ENCODE measurements at regions not wholly inside any gene's neighbourhood (a gene's known extent, or its start where the extent isn't known, plus 50 kb on each side); places are given as distances from the start of the nearest gene placed in this dataset.

GRCh38 chr4:164464313-164464712 is 289.6 kb upstream of the SMIM31 start:
- Histone ChIP-seq H3K4ac (ENCODE audit: low read depth, low read length) (no peak overlapping the region), H2AFZ (ENCODE audit: low read length) (no peak overlapping the region), H2AK5ac (ENCODE audit: insufficient read length, low read length) (no peak overlapping the region), H3K23ac (ENCODE audit: insufficient read length, low read depth, low read length) (no peak overlapping the region), H3T11ph (ENCODE audit: low read length) (no peak overlapping the region), H3K4me2 (ENCODE audit: insufficient read depth, insufficient read length, low read length) (no peak overlapping the region), H4K20me1 (ENCODE audit: control insufficient read depth, insufficient read depth, insufficient read length) (no peaks in the 10 kb centered on the region), H3K79me2 (ENCODE audit: insufficient read depth, low read length) (no peaks in the 10 kb centered on the region), H3K18ac (ENCODE audit: insufficient read length, low read depth, low read length) (no peak overlapping the region), H2BK15ac (ENCODE audit: low read depth, low read length) (no peak overlapping the region), H4K91ac (ENCODE audit: insufficient read length, low read depth, low read length) (no peak overlapping the region), H2BK5ac (ENCODE audit: insufficient read length, low read length) (no peak overlapping the region), H4K8ac (replicated peaks; ENCODE audit: insufficient read length, low read depth, low read length) (no peak overlapping the region), H3K56ac (ENCODE audit: insufficient read length, low read depth, low read length) (no peak overlapping the region), H3K79me1 (ENCODE audit: insufficient read depth, low read depth, low read length, poor library complexity, severe bottlenecking) (no peaks in the 10 kb centered on the region), H3K27me3 (ENCODE audit: insufficient read depth, low read length) (no peaks in the 10 kb centered on the region), H3K4me1 (ENCODE audit: insufficient read depth, low read length) (no peaks in the 10 kb centered on the region), H3K14ac (ENCODE audit: insufficient read depth, low read length) (no peak overlapping the region), H2BK12ac (ENCODE audit: insufficient read length, low read depth, low read length) (no peak overlapping the region), H2BK20ac (ENCODE audit: low read depth, low read length, poor library complexity, severe bottlenecking) (no peak overlapping the region), H4K5ac (ENCODE audit: insufficient read length, low read depth, low read length) (no peak overlapping the region), H3K9me3 (ENCODE audit: control insufficient read depth, low read depth, low read length) (no peaks in the 10 kb centered on the region), H3K9ac (ENCODE audit: extremely low read depth, insufficient read length, low read length) (no peak overlapping the region), H2BK120ac (ENCODE audit: low read depth, low read length, poor library complexity, severe bottlenecking) (no peak overlapping the region), H3K27ac (ENCODE audit: insufficient read length, low read depth, low read length) (no peak overlapping the region), H3K23me2 (ENCODE audit: insufficient read length, low read depth, low read length, poor library complexity, severe bottlenecking) (no peaks in the 10 kb centered on the region)
- Mint-ChIP-seq H3K9me3 (peaks cover 0 to 3% of the 10 kb centered on the region in 2 experiments; a peak in 2 of 5 replicates), H3K4me3 (no peak overlapping the region), H3K36me3 (ENCODE audit: insufficient read depth in 1 of 3, low read depth in 3 of 3) (peaks cover 0 to 2% (median 0%) of the 10 kb centered on the region in 3 experiments; a peak in 3 of 7 replicates), H3K4me1 (peaks cover 5% of the 10 kb centered on the region in 2 experiments; a peak in 3 of 4 replicates), H3K27me3 (ENCODE audit: low read depth) (no peaks in the 10 kb centered on the region), H3K27ac (no peak overlapping the region)
- no CpG with 5 or more reads among the region's 1 CpG for WGBS (ENCODE audit: extremely low coverage, insufficient read length, low lambda C conversion rate)
- DNase-seq, result no peak
- TF ChIP-seq CTCF (conservative IDR thresholded peaks at IDR 0.05), result no peak
